HL-60 (cell line): ENCODE measurements at regions not wholly inside any gene's neighbourhood (a gene's known extent, or its start where the extent isn't known, plus 50 kb on each side); places are given as distances from the start of the nearest gene placed in this dataset.
"Not testable (repeated sequence)": the region's sequence is repeated elsewhere in the genome, so short reads cannot be mapped to it uniquely, and the experiment has no call there.

Experiments used
- CTCF ChIP-seq: IDR thresholded peaks from one replicate; pipeline ENCODE4 v1.5.1; 2011; ENCODE audit warnings: low read length, control low read depth, inconsistent platforms; ENCODE audit not compliant: insufficient read depth
- POLR2AphosphoS5 ChIP-seq: IDR thresholded peaks from 2 replicates; pipeline ENCODE4 v1.6.1; 2012; ENCODE audit warnings: low read depth

- not testable (repeated sequence) for TF ChIP-seq CTCF, POLR2AphosphoS5
Observed at GRCh38 chr21:6507632-6508031, 4013.8 kb upstream of the TPTE start.
